ENCODE measurements at regions not wholly inside any gene's neighbourhood (a gene's known extent, or its start where the extent isn't known, plus 50 kb on each side); places are given as distances from the start of the nearest gene placed in this dataset.
A peak's percentile ranks its signal among the peaks of the same experiment; 100 is the strongest.

- FAIRE-seq = no peak
- intact Hi-C loops (cut with DNase I) = no loop called here
These were observed 75.9 kb upstream of the CPEB2 start for GRCh38 chr4:14926368-14926767.

GRCh38 chr4:14928035-14928434 is 74.2 kb upstream of the CPEB2 start:
- Histone ChIP-seq H3K4me3 (ENCODE audit: low read length in 3 of 3) (no peak overlapping the region), H3K9ac (ENCODE audit: low read length in 3 of 3) (no peak overlapping the region), H3K4me1 (ENCODE audit: control insufficient read depth in 2 of 3, insufficient read depth in 2 of 3, low read depth in 1 of 3, low read length in 3 of 3) (no peaks in the 10 kb centered on the region), H3K9me3 (ENCODE audit: control insufficient read depth in 2 of 3, insufficient read depth in 1 of 3, low read length in 3 of 3) (no peaks in the 10 kb centered on the region), H3K36me3 (ENCODE audit: control insufficient read depth in 2 of 3, insufficient read depth in 3 of 3, low read length in 3 of 3) (no peaks in the 10 kb centered on the region), H3K27ac (ENCODE audit: low read depth in 2 of 2, low read length in 2 of 2) (no peak overlapping the region), H3K27me3 (ENCODE audit: control insufficient read depth, insufficient read depth, low read length) (no peaks in the 10 kb centered on the region)
- no peak for DNase-seq
- no peak for TF ChIP-seq CTCF (IDR thresholded peaks at IDR 0.05; ENCODE audit: borderline replicate concordance, extremely low read depth, insufficient read depth)
- no peak for FAIRE-seq
- intact Hi-C loops (cut with DNase I) = no loop called here

More at GRCh38 chr4:14926368-14926767, 75.9 kb upstream of the CPEB2 start:
- H3K36me3 ChIP-seq (ENCODE audit: control insufficient read depth in 2 of 3, insufficient read depth in 3 of 3, low read length in 3 of 3) = no peaks in the 10 kb centered on the region
- H3K27ac ChIP-seq (ENCODE audit: low read depth in 2 of 2, low read length in 2 of 2) = no peak overlapping the region
- H3K4me3 ChIP-seq (ENCODE audit: low read length in 3 of 3) = no peak overlapping the region
- TF ChIP-seq CTCF (IDR thresholded peaks at IDR 0.05; ENCODE audit: borderline replicate concordance, extremely low read depth, insufficient read depth) = no peak
- no peak overlapping the region for H3K9ac ChIP-seq (ENCODE audit: low read length in 3 of 3)
- H3K4me1 ChIP-seq (ENCODE audit: control insufficient read depth in 2 of 3, insufficient read depth in 2 of 3, low read depth in 1 of 3, low read length in 3 of 3) = no peaks in the 10 kb centered on the region
- H3K27me3 ChIP-seq (ENCODE audit: control insufficient read depth, insufficient read depth, low read length) = no peaks in the 10 kb centered on the region
- no peak for DNase-seq
- no peaks in the 10 kb centered on the region for H3K9me3 ChIP-seq (ENCODE audit: control insufficient read depth in 2 of 3, insufficient read depth in 1 of 3, low read length in 3 of 3)

GRCh38 chr4:14929669-14930068 is 72.6 kb upstream of the CPEB2 start:
- no peak overlapping the region for H3K27ac ChIP-seq (ENCODE audit: low read depth in 2 of 2, low read length in 2 of 2)
- H3K9me3 ChIP-seq (ENCODE audit: control insufficient read depth in 2 of 3, insufficient read depth in 1 of 3, low read length in 3 of 3) = no peaks in the 10 kb centered on the region
- H3K4me3 ChIP-seq (ENCODE audit: low read length in 3 of 3) = no peak overlapping the region
- no peak for FAIRE-seq
- intact Hi-C loops (cut with DNase I) = no loop called here
- no peak for DNase-seq
- no peaks in the 10 kb centered on the region for H3K4me1 ChIP-seq (ENCODE audit: control insufficient read depth in 2 of 3, insufficient read depth in 2 of 3, low read depth in 1 of 3, low read length in 3 of 3)
- no peak for TF ChIP-seq CTCF (IDR thresholded peaks at IDR 0.05; ENCODE audit: borderline replicate concordance, extremely low read depth, insufficient read depth)
- H3K9ac ChIP-seq (ENCODE audit: low read length in 3 of 3) = no peak overlapping the region
- no peaks in the 10 kb centered on the region for H3K27me3 ChIP-seq (ENCODE audit: control insufficient read depth, insufficient read depth, low read length)
- H3K36me3 ChIP-seq (ENCODE audit: control insufficient read depth in 2 of 3, insufficient read depth in 3 of 3, low read length in 3 of 3) = no peaks in the 10 kb centered on the region

- Histone ChIP-seq H3K27me3 (ENCODE audit: control insufficient read depth, insufficient read depth, low read length) (no peaks in the 10 kb centered on the region), H3K4me3 (ENCODE audit: low read length in 3 of 3) (peak overlapping the region in 2 of 3 donors; percentile 2 to 30), H3K9ac (ENCODE audit: low read length in 3 of 3) (no peak overlapping the region), H3K27ac (ENCODE audit: low read depth in 2 of 2, low read length in 2 of 2) (peak overlapping the region in 1 of 2 donors; percentile 18), H3K9me3 (ENCODE audit: control insufficient read depth in 2 of 3, insufficient read depth in 1 of 3, low read length in 3 of 3) (no peaks in the 10 kb centered on the region), H3K36me3 (ENCODE audit: control insufficient read depth in 2 of 3, insufficient read depth in 3 of 3, low read length in 3 of 3) (no peaks in the 10 kb centered on the region), H3K4me1 (ENCODE audit: control insufficient read depth in 2 of 3, insufficient read depth in 2 of 3, low read depth in 1 of 3, low read length in 3 of 3) (no peaks in the 10 kb centered on the region)
- no peak for TF ChIP-seq CTCF (IDR thresholded peaks at IDR 0.05; ENCODE audit: borderline replicate concordance, extremely low read depth, insufficient read depth)
- intact Hi-C loops (cut with DNase I) = no loop called here
- FAIRE-seq (no peak), DNase-seq (no peak)
These were observed 67.4 kb upstream of the CPEB2 start for GRCh38 chr4:14934704-14935390.
